Stimulated activated CD4-positive, alpha-beta T cell treated with anti-CD3 and anti-CD28 coated beads, Interleukin-1b, Interleukin-23, amount 100 ng/mL, for 4 hours (primary cell): ENCODE measurements at regions not wholly inside any gene's neighbourhood (a gene's known extent, or its start where the extent isn't known, plus 50 kb on each side); places are given as distances from the start of the nearest gene placed in this dataset.

Experiments used
- DNase-seq, 2 donors: peaks; one replicate each; pipeline ENCODE4 v3.0.0-alpha.2; 2020; ENCODE audit warnings: low read depth in 2 of 2

DNA sequence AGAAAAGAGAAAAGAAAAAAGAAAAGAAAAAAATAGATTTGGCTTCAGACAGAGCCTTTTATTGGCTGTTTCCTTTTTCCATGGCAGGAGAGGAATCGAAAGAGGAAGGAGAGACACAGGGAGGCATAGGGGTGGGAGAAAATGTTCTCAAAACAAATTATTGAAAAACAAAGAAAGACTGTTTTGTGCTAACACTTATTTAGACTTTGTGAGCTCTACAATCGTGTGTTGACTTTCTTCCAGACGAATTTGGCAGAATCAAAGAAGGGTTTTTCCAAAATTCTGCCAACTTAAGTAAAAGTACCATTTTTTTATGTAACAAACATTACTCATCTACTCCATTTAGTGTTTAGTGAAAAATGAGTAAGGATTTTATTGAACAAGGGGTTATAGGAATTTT lies 982.2 kb downstream of the REEP3 start:
- DNase-seq = no peak

GRCh38 chr10:64505501-64505900 lies 984.3 kb downstream of the REEP3 start:
- DNase-seq = no peak

DNA sequence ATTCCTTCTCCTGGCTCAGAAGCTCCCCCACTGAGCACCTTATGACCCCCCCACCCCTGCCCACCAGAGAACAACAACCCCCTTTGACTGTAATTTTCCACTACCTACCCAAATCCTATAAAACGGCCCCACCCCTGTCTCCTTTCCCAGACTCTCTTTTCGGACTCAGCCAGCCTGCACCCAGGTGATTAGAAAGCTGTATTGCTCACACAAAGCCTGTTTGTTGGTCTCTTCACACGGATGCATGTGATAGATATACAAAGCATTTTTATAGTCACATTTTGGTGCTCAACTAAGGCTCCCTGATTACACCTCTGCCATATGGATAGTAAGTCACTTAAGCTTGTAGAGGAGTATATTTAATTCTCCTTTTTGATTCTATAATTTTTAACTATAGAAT lies 985.8 kb downstream of the REEP3 start:
- DNase-seq = no peak

DNA sequence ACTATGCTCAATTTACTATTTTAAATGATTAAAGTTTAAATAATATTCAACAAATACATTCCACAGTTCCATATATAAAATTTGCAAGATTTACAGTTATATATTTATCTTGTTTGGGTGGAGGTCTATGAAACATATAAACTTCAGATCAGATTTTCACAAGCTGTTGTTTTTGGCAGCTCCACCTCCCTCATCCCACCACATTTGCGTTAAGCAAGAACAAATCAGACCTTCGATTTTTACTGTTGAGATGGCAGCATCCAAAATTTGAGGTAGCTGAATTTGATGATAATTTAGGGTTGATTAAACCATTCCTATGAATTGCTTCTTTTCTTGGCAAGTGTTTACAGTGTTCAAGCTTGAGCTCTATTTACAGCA lies 986.4 kb downstream of the REEP3 start:
- DNase-seq = no peak

DNA sequence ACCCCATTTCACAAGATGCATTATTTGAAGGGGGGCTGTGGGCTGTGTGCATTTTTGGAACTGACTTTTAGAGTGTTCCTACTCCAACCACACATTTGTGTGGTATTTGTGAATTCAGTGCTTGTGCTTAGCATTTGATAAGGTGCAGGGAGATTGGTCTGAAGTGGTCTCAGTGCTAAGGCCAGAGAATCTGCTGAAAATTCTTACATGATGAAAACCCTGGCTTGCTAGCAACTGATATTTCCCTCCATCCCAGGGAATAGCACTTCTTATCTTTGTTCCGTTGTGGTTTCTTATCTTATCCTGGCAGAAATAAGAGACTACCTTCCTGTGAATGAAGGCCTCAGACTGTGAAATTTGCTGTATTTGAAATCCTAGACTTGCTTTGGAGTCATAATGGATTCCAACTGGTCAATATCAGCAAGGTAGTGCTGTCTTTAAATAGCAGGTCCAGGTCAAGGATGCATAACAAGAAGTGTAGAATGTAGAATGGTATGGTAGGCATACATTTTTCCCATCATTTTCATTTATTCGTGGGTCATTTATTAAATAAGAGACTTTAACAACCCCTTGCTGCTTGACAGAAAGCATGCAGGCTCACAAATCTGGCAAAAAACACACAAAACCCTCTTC lies 986.9 kb downstream of the REEP3 start:
- DNase-seq = no peak

DNA sequence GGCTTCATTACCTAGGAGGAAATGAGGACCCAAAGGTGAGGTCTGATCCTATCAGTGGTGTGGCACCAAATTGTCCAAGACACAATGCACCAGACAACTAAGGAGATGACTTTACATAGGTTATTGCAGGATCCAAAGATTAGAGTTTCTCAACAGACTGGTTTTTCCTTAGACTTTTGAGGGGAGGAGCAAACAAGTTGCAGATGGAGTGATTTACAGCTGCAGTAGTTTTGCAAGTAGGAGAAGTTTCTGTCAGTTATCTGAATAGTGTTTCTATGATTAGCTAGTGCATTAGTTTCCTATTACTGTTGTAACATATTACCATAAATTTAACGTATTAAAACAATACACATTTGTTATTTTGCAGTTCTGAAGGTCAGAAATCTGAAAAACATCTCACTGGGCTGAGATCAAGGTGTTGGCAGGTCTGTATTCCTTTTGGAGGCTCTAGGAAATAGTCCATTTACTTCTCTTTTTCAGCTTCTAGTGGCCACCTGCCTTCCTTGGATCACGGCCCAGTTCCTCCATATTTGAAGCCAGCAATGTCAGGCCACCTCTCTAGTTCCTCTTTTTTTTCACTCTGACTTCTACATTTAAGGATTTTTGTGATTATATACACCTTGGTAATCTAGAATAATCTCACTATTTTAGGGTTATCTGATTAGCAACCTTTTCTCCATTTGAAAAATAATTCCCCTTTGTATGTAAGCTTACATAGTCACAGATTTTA lies 994.9 kb downstream of the REEP3 start:
- no peak for DNase-seq

- no peak for DNase-seq
These were observed 997.3 kb downstream of the REEP3 start for GRCh38 chr10:64518456-64518855.

- DNase-seq = no peak
These were observed 998.2 kb downstream of the REEP3 start for GRCh38 chr10:64519427-64519826.

- no peak for DNase-seq
These were observed 998.6 kb downstream of the REEP3 start for GRCh38 chr10:64519831-64520230.

DNA sequence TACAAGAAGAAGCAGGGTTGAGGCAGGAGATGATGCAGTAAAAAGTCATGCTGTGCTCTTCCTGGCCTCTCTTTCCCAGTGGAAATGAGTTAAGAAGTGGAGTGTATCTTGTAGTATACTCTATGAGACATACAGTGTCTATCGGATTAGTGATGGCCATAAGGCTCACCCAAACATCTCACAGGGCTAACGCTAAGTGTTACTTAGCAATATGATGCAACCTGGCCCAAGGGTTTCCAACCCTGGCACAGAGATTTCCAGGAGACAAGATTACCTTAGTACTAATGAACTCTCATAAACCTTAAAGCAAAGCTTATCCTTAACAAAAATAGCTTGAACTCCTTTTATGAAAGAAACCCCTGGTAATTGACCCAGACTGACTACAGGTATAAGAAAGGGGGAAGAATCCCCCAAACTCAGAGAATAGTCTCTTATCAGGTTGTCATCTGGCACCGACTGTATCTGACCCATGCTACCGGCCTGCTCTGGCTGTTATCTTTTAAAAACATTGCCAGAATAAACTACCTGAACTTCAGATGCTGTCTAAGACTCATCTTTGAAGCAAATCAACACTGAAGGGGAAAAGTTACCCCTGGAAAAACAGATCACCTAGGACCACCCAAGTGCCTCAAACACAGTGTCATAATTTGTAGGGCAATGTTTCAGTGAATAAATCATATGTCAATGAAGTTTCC lies 1002.0 kb downstream of the REEP3 start:
- no peak for DNase-seq

GRCh38 chr10:64528294-64529002 lies 1007.2 kb downstream of the REEP3 start:
- no peak for DNase-seq

- no peak for DNase-seq
These were observed 1007.8 kb downstream of the REEP3 start for GRCh38 chr10:64529003-64529350.

DNA sequence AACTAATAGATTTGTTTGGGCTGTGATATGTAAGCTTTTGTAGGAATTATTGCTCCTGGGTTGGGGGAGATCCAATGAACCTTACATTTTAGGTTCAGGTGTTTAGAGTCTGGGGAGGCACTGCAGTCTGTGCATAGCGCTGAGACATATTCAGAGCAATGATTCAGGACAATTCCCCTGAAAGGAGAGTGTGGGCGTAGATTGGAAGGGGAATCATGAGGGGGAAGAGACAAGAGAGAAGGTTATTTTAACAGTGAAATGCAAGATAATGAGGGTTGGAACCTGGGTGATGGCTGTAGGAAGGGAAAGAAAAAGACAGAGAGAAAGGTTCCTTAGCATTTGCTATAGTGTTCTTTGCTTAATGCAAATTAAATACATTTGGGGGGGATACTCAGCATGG lies 1013.4 kb downstream of the REEP3 start:
- DNase-seq = no peak

GRCh38 chr10:64535131-64535867 lies 1014.1 kb downstream of the REEP3 start:
- no peak for DNase-seq

GRCh38 chr10:64537112-64537511 lies 1015.9 kb downstream of the REEP3 start:
- DNase-seq = no peak

GRCh38 chr10:64537928-64538327 lies 1016.7 kb downstream of the REEP3 start:
- no peak for DNase-seq

GRCh38 chr10:64546073-64546472 lies 1024.9 kb downstream of the REEP3 start:
- no peak for DNase-seq

DNA sequence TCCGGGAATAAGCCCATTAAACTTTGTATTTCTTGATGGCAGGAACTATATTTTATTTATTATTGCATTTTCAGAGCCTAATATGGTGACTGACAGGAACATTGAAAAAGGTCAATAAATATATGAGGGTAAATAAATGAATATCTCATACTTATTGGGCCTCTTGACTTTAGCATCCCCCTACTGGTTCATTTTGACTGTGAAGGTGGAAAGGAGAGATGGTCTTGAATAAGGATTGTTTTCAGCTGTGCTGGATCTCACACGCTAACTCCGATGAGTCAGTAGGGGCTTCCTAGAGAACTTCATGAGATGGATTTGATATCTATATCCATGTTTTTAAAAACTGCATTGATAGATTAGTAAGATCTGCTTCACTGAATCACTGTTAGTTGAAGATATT lies 1026.0 kb downstream of the REEP3 start:
- DNase-seq = no peak

DNA sequence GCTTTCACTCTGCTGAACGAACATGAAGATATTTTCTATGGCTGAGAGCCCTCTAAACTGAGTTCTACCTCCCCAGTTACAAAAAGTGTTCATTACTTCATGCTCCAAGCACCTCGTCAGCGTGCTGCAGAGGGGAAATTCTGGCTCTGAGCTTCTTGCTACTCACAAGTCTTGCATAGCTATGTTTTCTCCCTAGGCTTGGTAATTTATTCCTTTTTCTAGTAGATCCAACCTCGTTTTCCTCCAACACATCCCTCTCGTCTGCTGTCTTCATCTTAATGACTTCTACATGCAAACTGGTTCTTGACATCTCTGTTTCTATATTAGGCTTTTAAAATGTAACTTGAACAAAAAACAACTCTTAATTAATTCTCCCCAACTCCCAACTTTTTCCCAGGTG lies 1034.5 kb downstream of the REEP3 start:
- no peak for DNase-seq

- DNase-seq = no peak
These were observed 1037.1 kb downstream of the REEP3 start for GRCh38 chr10:64558094-64558835.

DNA sequence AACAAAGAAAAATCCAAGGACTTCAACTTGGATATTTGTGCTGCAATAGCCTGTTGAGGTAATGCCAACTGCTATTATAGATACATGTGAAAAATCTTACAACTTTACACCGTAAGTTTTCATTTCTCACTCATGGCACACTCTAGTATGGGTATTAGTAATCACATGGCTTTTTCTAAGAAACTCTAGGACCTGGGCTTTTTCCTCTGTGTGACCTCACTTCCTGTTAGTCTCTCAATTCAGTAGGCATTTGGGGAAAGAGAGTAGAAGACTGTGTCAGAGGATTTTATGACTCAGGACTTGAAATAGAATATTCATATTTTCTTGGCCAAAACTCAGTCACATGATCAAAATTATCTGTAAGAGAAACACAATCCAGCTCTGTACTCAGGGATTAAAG lies 1049.9 kb downstream of the REEP3 start:
- no peak for DNase-seq
